ENCODE measurements at regions not wholly inside any gene's neighbourhood (a gene's known extent, or its start where the extent isn't known, plus 50 kb on each side); places are given as distances from the start of the nearest gene placed in this dataset.

DNA sequence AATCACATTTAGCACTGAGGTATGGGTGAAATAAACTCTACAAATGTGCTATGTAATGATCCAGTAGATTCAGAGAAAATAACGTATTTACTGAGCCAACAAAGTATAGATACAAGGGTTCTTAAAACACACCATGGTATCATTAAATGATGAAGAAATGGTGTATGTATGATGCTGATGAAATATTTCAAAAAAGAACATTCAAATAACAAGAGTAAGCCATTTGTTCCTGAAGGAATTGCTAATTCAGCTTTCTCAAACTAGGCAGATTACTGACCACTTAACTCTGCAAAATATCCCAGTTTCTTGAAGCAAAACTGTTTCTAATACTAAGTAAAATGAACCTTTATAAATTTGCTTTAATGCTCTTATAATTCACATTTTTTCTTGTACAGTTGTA lies 97.6 kb upstream of the IFNE start:
- Mint-ChIP-seq H3K27me3 (ENCODE audit: unreplicated experiment) (no peaks in the 10 kb centered on the region), H3K4me1 (ENCODE audit: low read depth, unreplicated experiment) (no peaks in the 10 kb centered on the region), H3K9me3 (ENCODE audit: unreplicated experiment) (no peaks in the 10 kb centered on the region), H3K27ac (ENCODE audit: unreplicated experiment) (no peak overlapping the region), H3K36me3 (ENCODE audit: unreplicated experiment) (no peaks in the 10 kb centered on the region), H3K4me3 (ENCODE audit: unreplicated experiment) (no peak overlapping the region)
- DNase-seq, result no peak
- TF ChIP-seq, protein P1, sequence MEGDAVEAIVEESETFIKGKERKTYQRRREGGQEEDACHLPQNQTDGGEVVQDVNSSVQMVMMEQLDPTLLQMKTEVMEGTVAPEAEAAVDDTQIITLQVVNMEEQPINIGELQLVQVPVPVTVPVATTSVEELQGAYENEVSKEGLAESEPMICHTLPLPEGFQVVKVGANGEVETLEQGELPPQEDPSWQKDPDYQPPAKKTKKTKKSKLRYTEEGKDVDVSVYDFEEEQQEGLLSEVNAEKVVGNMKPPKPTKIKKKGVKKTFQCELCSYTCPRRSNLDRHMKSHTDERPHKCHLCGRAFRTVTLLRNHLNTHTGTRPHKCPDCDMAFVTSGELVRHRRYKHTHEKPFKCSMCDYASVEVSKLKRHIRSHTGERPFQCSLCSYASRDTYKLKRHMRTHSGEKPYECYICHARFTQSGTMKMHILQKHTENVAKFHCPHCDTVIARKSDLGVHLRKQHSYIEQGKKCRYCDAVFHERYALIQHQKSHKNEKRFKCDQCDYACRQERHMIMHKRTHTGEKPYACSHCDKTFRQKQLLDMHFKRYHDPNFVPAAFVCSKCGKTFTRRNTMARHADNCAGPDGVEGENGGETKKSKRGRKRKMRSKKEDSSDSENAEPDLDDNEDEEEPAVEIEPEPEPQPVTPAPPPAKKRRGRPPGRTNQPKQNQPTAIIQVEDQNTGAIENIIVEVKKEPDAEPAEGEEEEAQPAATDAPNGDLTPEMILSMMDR (IDR thresholded peaks at IDR 0.05; ENCODE audit: partially characterized antibody, unreplicated experiment), result no peak

DNA sequence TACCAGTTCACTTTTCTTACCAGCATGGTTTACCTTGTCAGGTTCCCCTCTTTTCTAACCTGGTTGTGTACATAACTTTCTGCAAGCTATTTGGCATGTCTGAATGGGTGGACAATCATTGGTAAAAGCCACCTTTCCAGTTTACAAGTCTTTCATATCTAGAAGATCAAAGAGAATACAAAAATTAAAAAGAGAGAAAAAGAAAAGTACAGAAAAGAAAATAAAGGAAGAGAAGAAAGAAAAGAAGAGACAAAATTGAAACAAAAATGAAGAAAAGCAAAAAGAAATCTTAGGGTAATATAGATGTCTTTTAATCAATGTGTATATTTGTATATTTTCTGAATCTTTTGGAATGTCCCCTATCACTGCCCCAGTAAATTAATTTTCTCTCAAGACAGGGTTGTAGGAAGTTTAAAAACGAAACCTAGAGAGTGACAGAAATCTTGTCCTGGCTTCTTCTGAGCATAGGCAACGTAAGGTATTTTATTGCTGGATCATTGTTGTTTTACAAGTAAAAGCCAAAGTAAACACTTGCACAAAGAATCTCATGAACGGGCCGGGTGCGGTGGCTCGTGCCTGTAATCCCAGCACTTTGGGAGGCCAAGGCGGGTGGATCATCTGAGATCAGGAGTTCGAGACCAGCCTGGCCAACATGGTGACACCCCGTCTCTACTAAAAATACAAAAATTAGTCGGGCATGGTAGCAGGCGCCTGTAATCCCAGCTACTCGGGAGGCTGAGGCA lies 98.7 kb upstream of the IFNE start:
- H3K4me3 Mint-ChIP-seq (ENCODE audit: unreplicated experiment), result no peak overlapping the region

DNA sequence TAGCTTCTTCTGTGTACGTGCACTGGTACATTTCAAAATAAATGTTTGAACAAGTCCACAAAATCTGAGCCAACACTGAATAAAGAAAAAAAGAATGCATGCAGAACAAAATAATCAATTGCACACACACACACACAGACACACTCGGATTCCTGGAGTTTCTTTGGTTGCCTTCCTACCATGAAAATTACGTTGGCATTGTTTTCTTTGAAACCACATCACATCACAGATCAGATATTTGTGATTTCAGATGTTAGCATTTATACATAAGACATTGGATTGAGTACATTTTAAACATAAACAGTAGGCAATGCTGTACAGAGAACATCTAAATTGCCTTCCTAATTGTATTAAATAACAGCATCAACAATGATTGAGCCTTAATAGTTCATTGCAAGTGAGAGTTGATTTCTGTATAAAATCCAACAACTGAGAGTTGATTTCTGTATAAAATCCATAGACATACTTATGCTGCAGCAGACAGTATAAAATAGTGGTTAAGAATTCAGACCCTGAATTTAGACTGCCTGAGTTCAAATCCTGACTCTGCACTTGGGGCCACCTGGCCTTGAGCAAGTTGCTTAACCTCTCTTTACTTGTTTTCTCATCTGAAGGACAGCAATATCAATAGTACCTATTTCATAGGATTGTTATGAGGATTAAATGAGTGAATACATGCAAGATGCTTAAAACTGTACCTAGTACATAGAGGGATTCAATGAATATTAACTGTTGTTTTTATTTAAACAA lies 101.7 kb upstream of the IFNE start:
- DNase-seq, result no peak
- Mint-ChIP-seq H3K4me3 (ENCODE audit: unreplicated experiment) (no peak overlapping the region), H3K4me1 (ENCODE audit: low read depth, unreplicated experiment) (no peaks in the 10 kb centered on the region), H3K27ac (ENCODE audit: unreplicated experiment) (no peak overlapping the region), H3K36me3 (ENCODE audit: unreplicated experiment) (no peaks in the 10 kb centered on the region), H3K27me3 (ENCODE audit: unreplicated experiment) (no peaks in the 10 kb centered on the region), H3K9me3 (ENCODE audit: unreplicated experiment) (no peaks in the 10 kb centered on the region)
- TF ChIP-seq, protein P1 (IDR thresholded peaks at IDR 0.05; ENCODE audit: partially characterized antibody, unreplicated experiment), result no peak

More for the DNA sequence above, 98.7 kb upstream of the IFNE start:
- DNase-seq, result no peak
- TF ChIP-seq, protein P1 (IDR thresholded peaks at IDR 0.05; ENCODE audit: partially characterized antibody, unreplicated experiment), result no peak
- Mint-ChIP-seq H3K4me1 (ENCODE audit: low read depth, unreplicated experiment) (no peaks in the 10 kb centered on the region), H3K27me3 (ENCODE audit: unreplicated experiment) (no peaks in the 10 kb centered on the region), H3K9me3 (ENCODE audit: unreplicated experiment) (no peaks in the 10 kb centered on the region), H3K36me3 (ENCODE audit: unreplicated experiment) (no peaks in the 10 kb centered on the region), H3K27ac (ENCODE audit: unreplicated experiment) (no peak overlapping the region)

DNA sequence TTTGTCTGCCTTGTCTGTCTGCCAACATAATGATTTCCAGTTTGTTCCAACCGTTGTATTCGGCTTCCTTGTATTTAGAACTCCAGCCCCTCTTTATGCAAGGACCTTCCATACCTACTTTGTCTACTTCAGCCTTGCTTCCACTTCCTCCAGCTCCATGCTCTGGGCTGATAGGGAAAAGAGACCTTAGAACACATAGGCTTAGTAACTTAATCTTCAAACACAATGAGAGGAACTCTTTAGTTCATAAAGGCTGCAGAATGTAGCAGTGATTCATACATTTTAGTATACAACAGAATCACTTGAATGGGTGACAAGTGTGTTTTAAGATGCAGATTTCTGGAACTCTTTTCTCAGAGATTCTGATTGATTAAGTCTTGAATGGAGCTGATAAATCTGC lies 102.8 kb upstream of the IFNE start:
- no peaks in the 10 kb centered on the region for H3K4me1 Mint-ChIP-seq (ENCODE audit: low read depth, unreplicated experiment)
- TF ChIP-seq, protein P1 (IDR thresholded peaks at IDR 0.05; ENCODE audit: partially characterized antibody, unreplicated experiment), result no peak
- no peak overlapping the region for H3K27ac Mint-ChIP-seq (ENCODE audit: unreplicated experiment)
- DNase-seq, result no peak
- H3K9me3 Mint-ChIP-seq (ENCODE audit: unreplicated experiment), result no peaks in the 10 kb centered on the region
- no peaks in the 10 kb centered on the region for H3K27me3 Mint-ChIP-seq (ENCODE audit: unreplicated experiment)
- no peaks in the 10 kb centered on the region for H3K36me3 Mint-ChIP-seq (ENCODE audit: unreplicated experiment)
- H3K4me3 Mint-ChIP-seq (ENCODE audit: unreplicated experiment), result no peak overlapping the region
